Suprapubic skin (tissue), 4 donors: ENCODE measurements at regions not wholly inside any gene's neighbourhood (a gene's known extent, or its start where the extent isn't known, plus 50 kb on each side); places are given as distances from the start of the nearest gene placed in this dataset.

Experiments used
- DNase-seq, 2 donors: peaks; one replicate each; pipeline ENCODE4 v3.0.0-alpha.2; 2019; ENCODE audit warnings: low spot score in 2 of 2
- H3K27ac ChIP-seq: fragments of 200-600 bp; sonication (generic); one replicate; pipeline ENCODE4 v1.5.1; 2019
- H3K27me3 ChIP-seq: fragments of 200-600 bp; sonication (generic); one replicate; pipeline ENCODE4 v1.5.1; 2019
- H3K36me3 ChIP-seq: fragments of 200-600 bp; sonication (generic); one replicate; pipeline ENCODE4 v1.5.1; 2019
- H3K4me1 ChIP-seq: fragments of 200-600 bp; sonication (generic); one replicate; pipeline ENCODE4 v1.5.1; 2019
- H3K4me3 ChIP-seq: fragments of 200-600 bp; sonication (generic); one replicate; pipeline ENCODE4 v1.5.1; 2019; ENCODE audit warnings: mild to moderate bottlenecking
- H3K9me3 ChIP-seq: fragments of 200-600 bp; sonication (generic); one replicate; pipeline ENCODE4 v1.5.1; 2019
- EP300 ChIP-seq: sonication (generic); formaldehyde crosslinking; IDR thresholded peaks from one replicate; pipeline ENCODE4 v1.6.1; 2017; ENCODE audit warnings: antibody characterized with exemption
- POLR2A ChIP-seq, 2 donors: fragments of 450-650 bp; IDR thresholded peaks; one replicate each; pipeline ENCODE4 v1.6.1; 2017; ENCODE audit warnings: antibody characterized with exemption in 2 of 2, mild to moderate bottlenecking in 2 of 2, moderate library complexity in 2 of 2
- POLR2AphosphoS5 ChIP-seq, 3 donors: sonication (generic); formaldehyde crosslinking; IDR thresholded peaks; one replicate each; pipeline ENCODE4 v1.6.1; 2017; ENCODE audit warnings: antibody characterized with exemption in 3 of 3
- WGBS: methylation state at CpG from one replicate; pipeline ENCODE4 v1.1.5; 2018; 5-methylcytosine and 5-hydroxymethylcytosine counted together
- TF ChIP-seq, protein P1 (sequence below), 2 donors: fragments of 200-600 bp in 1 of 2; fragments of 450-650 bp in 1 of 2; sonication (generic) in 1 of 2; IDR thresholded peaks; one replicate each; pipeline ENCODE4 v1.5.1; 2016 to 2019; ENCODE audit warnings: antibody characterized with exemption in 2 of 2, mild to moderate bottlenecking in 1 of 2, moderate library complexity in 1 of 2

- no peak for DNase-seq
- no peak overlapping the region for H3K4me3 ChIP-seq
- no peaks in the 10 kb centered on the region for H3K27me3 ChIP-seq
- no peaks in the 10 kb centered on the region for H3K4me1 ChIP-seq
- TF ChIP-seq EP300: no peak
- no peaks in the 10 kb centered on the region for H3K36me3 ChIP-seq
- H3K9me3 ChIP-seq: peaks cover 4% of the 10 kb centered on the region
- no peak overlapping the region for H3K27ac ChIP-seq
Observed at GRCh38 chr4:159748834-159749444, 646.1 kb downstream of the RAPGEF2 start.

DNA sequence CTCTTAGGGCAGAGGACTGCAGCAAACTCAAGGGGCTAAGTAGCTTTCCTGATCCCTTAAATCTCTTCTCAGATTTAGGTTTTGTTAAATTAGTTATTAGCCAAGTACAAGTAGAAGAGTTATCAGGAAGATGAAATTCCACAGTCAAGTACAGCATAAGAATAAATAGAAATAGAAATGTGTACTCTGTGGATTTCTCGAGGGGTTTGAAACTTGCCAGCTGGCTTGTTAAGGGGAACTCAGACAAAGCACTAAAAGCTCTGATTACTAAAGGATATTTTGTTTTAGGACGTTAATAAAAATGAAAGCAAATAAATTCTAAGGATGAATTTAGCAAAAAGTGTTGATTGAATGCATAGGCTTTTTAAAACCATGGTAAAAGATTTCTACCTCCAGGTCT is 654.6 kb downstream of the RAPGEF2 start:
- H3K36me3 ChIP-seq: no peaks in the 10 kb centered on the region
- no peak overlapping the region for H3K4me3 ChIP-seq
- 33% methylated on average over 2 of the region's 2 CpGs for WGBS
- no peak for DNase-seq
- no peaks in the 10 kb centered on the region for H3K9me3 ChIP-seq
- H3K27me3 ChIP-seq: no peaks in the 10 kb centered on the region
- no peak overlapping the region for H3K27ac ChIP-seq
- H3K4me1 ChIP-seq: no peaks in the 10 kb centered on the region
- no peak for TF ChIP-seq EP300
- TF ChIP-seq, protein P1, sequence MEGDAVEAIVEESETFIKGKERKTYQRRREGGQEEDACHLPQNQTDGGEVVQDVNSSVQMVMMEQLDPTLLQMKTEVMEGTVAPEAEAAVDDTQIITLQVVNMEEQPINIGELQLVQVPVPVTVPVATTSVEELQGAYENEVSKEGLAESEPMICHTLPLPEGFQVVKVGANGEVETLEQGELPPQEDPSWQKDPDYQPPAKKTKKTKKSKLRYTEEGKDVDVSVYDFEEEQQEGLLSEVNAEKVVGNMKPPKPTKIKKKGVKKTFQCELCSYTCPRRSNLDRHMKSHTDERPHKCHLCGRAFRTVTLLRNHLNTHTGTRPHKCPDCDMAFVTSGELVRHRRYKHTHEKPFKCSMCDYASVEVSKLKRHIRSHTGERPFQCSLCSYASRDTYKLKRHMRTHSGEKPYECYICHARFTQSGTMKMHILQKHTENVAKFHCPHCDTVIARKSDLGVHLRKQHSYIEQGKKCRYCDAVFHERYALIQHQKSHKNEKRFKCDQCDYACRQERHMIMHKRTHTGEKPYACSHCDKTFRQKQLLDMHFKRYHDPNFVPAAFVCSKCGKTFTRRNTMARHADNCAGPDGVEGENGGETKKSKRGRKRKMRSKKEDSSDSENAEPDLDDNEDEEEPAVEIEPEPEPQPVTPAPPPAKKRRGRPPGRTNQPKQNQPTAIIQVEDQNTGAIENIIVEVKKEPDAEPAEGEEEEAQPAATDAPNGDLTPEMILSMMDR (IDR thresholded peaks at IDR 0.05): no peak

GRCh38 chr4:159758061-159758460 is 655.2 kb downstream of the RAPGEF2 start:
- no peak overlapping the region for H3K4me3 ChIP-seq
- 48% methylated on average over 1 of the region's 1 CpG for WGBS
- H3K27ac ChIP-seq: no peak overlapping the region
- DNase-seq: no peak
- no peaks in the 10 kb centered on the region for H3K9me3 ChIP-seq
- H3K36me3 ChIP-seq: no peaks in the 10 kb centered on the region
- no peaks in the 10 kb centered on the region for H3K4me1 ChIP-seq
- H3K27me3 ChIP-seq: no peaks in the 10 kb centered on the region
- no peak for TF ChIP-seq POLR2A (IDR thresholded peaks at IDR 0.05)
- TF ChIP-seq EP300: no peak
- TF ChIP-seq, protein P1 (IDR thresholded peaks at IDR 0.05): no peak
- no peak for TF ChIP-seq POLR2AphosphoS5 (IDR thresholded peaks at IDR 0.05)

DNA sequence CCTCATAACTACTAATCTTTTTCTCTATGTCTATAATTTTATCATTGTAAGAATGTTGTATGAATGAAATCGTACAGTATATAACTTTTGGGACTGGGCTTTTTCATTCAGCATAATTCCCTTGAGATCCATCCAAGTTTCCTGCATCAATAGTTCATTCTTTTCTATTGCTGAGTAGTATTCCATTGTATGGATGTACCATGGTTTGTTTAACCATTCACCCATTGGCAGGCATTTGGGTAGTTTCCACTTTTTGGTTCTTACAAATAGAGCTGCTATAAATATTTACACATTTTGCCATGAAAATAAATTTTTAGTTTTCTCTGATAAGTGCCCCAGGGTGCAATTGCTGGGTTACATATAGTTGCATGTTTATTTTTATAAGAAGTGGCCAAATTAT is 659.8 kb downstream of the RAPGEF2 start:
- no peak for DNase-seq
- WGBS: 93% methylated on average over 1 of the region's 1 CpG
- Histone ChIP-seq H3K27me3 (no peaks in the 10 kb centered on the region), H3K27ac (no peak overlapping the region), H3K4me3 (no peak overlapping the region), H3K4me1 (no peaks in the 10 kb centered on the region), H3K9me3 (no peaks in the 10 kb centered on the region), H3K36me3 (no peaks in the 10 kb centered on the region)
- TF ChIP-seq, protein P1 (IDR thresholded peaks at IDR 0.05): no peak
- TF ChIP-seq EP300 (no peak), POLR2AphosphoS5 (IDR thresholded peaks at IDR 0.05) (no peak), POLR2A (IDR thresholded peaks at IDR 0.05) (no peak)

- Histone ChIP-seq H3K27me3 (no peaks in the 10 kb centered on the region), H3K27ac (no peak overlapping the region), H3K4me1 (no peaks in the 10 kb centered on the region), H3K36me3 (no peaks in the 10 kb centered on the region), H3K4me3 (no peak overlapping the region), H3K9me3 (no peaks in the 10 kb centered on the region)
- TF ChIP-seq POLR2A (IDR thresholded peaks at IDR 0.05): no peak
- TF ChIP-seq, protein P1 (IDR thresholded peaks at IDR 0.05): peak in 1 of 2 donors; percentile 34
- DNase-seq: no peak
- 18% methylated on average over 5 of the region's 5 CpGs for WGBS
Observed at GRCh38 chr4:159764343-159764952, 661.6 kb downstream of the RAPGEF2 start.

DNA sequence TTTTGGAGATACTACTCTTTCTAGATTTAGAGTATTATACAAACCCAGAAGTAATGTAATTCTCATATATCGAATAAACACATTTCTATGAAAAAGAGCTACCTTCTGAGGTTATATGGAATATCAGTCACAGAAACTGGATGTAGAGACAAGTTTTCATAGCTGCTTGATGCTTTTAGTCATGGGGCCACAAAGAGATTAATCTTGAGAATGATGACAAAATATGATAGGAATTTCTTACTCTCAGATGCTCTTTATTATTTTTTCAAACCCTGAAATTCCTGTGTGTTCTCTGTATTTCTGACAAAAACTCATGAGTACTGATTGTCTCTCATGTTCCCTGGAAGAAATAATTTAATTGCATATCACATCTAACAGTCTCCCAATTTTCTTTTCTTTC is 662.5 kb downstream of the RAPGEF2 start:
- WGBS: 83% methylated on average over 1 of the region's 1 CpG
- Histone ChIP-seq H3K36me3 (no peaks in the 10 kb centered on the region), H3K4me1 (no peaks in the 10 kb centered on the region), H3K27me3 (no peaks in the 10 kb centered on the region), H3K9me3 (no peaks in the 10 kb centered on the region), H3K27ac (no peak overlapping the region), H3K4me3 (no peak overlapping the region)
- TF ChIP-seq, protein P1 (IDR thresholded peaks at IDR 0.05): no peak
- TF ChIP-seq POLR2AphosphoS5 (IDR thresholded peaks at IDR 0.05) (no peak), EP300 (no peak), POLR2A (IDR thresholded peaks at IDR 0.05) (no peak)
- DNase-seq: no peak
